ENCODE measurements at regions not wholly inside any gene's neighbourhood (a gene's known extent, or its start where the extent isn't known, plus 50 kb on each side); places are given as distances from the start of the nearest gene placed in this dataset.
"Not testable (repeated sequence)": the region's sequence is repeated elsewhere in the genome, so short reads cannot be mapped to it uniquely, and the experiment has no call there.

GRCh38 chr4:163988865-163989264 is 494.4 kb downstream of the TMA16 start:
- DNase-seq: no peak

- DNase-seq: no peak
Measured at GRCh38 chr4:163991298-163991865, 496.9 kb downstream of the TMA16 start.

GRCh38 chr4:164009435-164009834 is 514.9 kb downstream of the TMA16 start:
- no peak for DNase-seq

GRCh38 chr4:164011791-164012190 is 517.3 kb downstream of the TMA16 start:
- DNase-seq: no peak

- peak in 1 of 2 experiments; percentile 24 for DNase-seq
Measured at GRCh38 chr4:164012396-164013027, 518.0 kb downstream of the TMA16 start.

GRCh38 chr4:164021947-164022346 is 527.5 kb downstream of the TMA16 start:
- DNase-seq: no peak

GRCh38 chr4:164023214-164023613 is 528.7 kb downstream of the TMA16 start:
- no peak for DNase-seq

GRCh38 chr4:164027805-164028204 is 533.3 kb downstream of the TMA16 start:
- no peak for DNase-seq

GRCh38 chr4:164039482-164039881 is 545.0 kb downstream of the TMA16 start:
- no peak for DNase-seq

- DNase-seq: no peak
Measured at GRCh38 chr4:164056426-164057142, 562.1 kb downstream of the TMA16 start.

GRCh38 chr4:164058776-164059445 is 564.4 kb downstream of the TMA16 start:
- no peak for DNase-seq

GRCh38 chr4:164060456-164060855 is 566.0 kb downstream of the TMA16 start:
- no peak for DNase-seq

- no peak for DNase-seq
Measured at GRCh38 chr4:164068392-164068791, 573.9 kb downstream of the TMA16 start.

- DNase-seq: no peak
Measured at GRCh38 chr4:164070625-164071024, 576.1 kb downstream of the TMA16 start.

- DNase-seq: no peak
Measured at GRCh38 chr4:164081371-164081770, 586.9 kb downstream of the TMA16 start.

- DNase-seq: no peak
Measured at GRCh38 chr4:164081801-164082200, 587.3 kb downstream of the TMA16 start.

- no peak for DNase-seq
Measured at GRCh38 chr4:164087733-164088132, 593.2 kb downstream of the TMA16 start.

- no peak for DNase-seq
Measured at GRCh38 chr4:164095313-164096110, 601.0 kb downstream of the TMA16 start.

- DNase-seq: no peak
Measured at GRCh38 chr4:164096766-164097518, 602.5 kb downstream of the TMA16 start.

GRCh38 chr4:164100741-164101365 is 606.4 kb downstream of the TMA16 start:
- DNase-seq: not testable (repeated sequence)

GRCh38 chr4:164108971-164109370 is 614.5 kb downstream of the TMA16 start:
- DNase-seq: no peak

GRCh38 chr4:164109503-164109902 is 615.0 kb downstream of the TMA16 start:
- no peak for DNase-seq

All from NCI-H446 (cell line).